Left renal pelvis (tissue), 4 donors: ENCODE measurements at regions not wholly inside any gene's neighbourhood (a gene's known extent, or its start where the extent isn't known, plus 50 kb on each side); places are given as distances from the start of the nearest gene placed in this dataset.

Source experiments
- DNase-seq, 4 donors: peaks; one replicate each; pipeline ENCODE4 v3.0.0-alpha.2; 2013; ENCODE audit warnings: low read depth in 4 of 4, low spot score in 3 of 4

DNA sequence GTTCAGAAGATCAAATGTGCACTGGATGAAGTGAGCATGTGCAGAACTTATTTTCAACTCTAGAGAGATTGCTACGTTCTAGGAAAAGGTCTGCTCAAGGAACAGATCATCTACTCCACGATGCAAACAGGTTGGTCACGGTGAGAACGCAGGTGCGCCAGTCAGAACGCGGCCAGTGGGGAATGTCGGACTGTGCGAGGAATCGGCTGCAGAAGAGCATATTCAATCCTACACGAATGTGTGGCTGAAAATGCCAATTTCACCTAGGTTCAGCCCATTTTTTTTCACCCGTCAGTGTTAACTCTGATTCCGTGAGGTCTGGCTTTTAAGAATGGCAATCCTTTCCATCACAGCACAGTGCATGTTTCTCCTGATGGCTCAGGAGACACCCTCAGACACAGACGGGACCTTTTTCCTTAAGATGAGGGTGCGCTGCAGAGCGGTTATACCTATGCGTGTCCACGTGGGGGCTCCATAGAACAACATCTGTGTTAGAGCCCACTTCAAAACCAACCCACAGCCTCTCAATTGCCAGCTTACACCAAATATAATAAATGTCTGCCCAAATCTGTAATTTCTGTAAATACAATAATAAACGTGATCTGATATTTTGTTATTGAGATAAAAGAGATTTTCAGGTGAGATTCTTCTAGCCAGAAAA, 250.4 kb downstream of the FOXA2 start:
- DNase-seq, result peak in 3 of 4 donors; percentile 19 to 36 (median 31)

DNA sequence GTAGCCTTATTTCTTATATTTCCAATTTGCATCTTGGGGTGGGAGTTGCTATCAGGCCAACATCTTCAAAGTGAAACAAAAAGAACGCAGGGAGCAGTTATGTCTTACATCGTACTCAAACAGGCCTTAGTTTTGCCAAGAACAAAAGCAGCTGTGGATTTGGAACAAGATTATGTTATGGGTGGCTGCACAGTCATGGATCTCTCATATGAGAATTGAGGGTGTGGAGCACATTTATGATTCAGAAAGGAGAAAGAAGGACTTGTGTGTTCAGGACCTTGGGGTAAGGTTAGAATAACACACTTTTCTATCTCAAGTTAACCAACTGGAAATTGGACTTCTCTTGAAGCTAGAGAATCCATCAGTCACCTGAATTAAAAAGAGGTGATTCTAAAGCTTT, 259.9 kb downstream of the FOXA2 start:
- DNase-seq, result no peak

DNA sequence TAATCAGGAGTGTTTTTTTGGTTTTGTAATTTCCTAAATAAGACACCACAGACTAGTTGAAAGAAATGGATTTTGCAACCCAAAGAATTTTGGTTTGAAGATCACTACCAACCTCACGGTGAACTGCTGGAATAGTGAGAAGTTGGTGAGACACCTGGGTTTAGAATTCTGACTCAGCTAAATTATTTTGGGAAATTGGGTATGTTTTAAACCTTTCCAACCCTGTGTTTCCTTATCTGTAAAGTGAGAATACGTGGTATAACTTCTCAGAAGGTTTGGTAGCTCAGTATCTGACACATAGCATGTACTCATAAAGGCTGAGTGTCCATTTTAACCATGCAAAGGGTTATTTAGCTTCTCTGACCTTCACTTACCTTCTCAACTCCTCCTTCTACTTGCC, 261.9 kb downstream of the FOXA2 start:
- DNase-seq, result no peak

DNA sequence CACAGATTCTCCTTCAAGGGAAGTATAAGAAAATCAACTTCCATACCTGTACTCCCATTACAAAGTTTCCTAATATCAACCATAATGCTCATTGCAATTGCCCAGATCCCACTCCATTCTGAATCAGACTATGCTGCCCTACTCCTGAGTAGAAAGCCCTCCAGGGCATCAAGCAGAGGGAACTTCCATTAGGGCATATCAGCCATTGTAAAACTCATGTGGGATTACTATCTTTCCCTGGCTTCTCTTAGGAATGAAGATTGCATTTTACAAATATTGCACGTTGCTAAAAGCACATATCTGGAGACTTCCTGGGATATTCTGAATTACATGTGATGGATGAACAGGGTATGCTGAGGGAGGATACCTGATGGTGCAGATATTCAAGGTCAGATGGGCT, 263.2 kb downstream of the FOXA2 start:
- DNase-seq, result no peak

DNA sequence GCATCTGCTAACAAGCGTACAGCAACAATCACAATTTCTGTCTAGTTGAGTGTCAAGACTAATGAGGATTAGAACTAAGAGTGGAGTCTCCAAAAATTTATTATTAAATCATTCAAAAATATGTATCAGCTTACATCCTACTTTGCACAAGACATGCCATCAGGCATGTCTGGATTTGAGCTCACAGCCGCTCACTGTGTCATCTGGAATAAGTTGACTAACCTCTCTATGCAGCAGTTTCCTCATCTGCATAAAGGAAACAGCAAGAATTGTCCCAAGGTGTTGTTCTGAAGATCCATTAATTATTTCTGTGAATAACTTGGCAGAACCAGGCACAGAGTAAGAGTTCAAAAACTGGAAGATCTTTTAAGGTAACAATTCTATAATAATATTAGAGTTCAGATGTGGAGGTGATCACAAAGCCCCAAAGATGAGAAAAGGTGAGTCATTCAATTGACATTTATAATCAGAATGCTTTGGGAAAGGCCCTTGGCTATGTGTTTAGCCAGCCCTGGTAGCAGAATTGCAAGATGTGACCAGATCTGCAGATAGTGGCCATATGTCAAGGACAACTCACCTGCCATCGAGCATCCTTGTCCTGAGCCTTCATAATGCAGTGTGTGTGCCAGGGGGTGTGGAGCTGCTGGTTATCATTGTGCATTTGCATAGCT, 264.0 kb downstream of the FOXA2 start:
- no peak for DNase-seq

DNA sequence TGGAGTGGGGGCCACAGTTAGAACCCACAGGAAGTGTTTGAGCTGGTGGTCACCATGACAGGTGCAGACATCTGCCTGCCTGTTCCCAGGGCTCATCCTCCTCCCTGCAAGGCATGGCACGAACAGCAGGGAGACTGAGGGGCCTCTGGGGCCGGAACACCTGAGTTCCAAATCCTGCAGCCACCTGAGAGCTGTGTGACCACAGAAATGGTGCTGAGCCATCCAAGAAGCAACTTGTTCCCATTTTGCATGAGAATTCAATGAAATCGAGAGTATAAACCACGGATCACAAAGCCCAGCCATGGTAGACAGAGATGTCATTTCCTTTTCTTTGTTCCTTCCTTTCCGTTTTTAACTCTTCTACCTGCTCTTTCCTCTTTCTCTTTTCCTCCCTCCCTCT, 268.6 kb downstream of the FOXA2 start:
- DNase-seq, result no peak

DNA sequence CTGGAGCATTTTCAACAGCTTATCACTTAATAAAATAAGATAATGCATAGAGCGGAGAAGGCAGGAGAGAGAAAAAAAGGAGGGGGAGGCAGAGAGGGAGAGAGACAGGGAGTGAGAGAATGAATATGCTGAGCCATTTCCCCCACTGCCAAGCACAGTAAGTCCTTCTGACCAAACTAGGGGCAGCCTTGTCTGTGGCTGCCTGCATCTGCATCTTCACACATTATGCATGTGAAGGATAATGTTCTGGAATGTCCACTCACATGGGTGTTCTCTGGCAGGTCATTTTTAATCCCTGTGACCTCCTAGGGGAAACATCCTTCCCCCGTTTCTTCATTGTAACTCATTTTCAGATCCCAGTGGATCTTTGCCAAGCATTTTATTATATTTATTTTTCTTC, 269.3 kb downstream of the FOXA2 start:
- no peak for DNase-seq

DNA sequence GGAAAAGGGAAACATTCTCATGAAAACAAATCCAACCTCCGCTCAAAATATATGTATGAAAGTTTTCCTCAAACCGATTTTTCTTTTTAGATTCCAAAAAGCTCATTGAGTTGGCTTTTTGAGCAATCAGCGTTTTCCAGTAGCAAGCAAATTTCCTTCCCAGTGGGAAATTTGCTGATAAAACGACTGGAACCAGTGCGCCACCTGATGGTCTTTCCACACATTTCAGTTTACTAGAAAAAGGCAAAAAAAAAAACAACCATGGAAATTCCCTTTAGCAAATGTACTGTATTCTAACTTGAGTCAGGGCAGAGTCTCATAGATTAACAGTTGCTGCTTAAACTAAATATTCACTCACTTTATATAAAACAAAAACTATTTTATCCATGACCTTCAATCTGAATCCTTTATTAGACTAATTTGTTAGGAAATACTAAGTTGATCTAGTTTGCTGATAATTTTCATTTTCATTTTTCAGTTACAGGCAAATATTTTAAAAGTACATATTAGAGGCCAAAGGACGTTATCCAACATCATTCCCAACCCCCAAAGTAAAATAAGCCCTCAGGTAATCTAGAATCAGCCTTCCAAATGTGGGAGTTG, 271.5 kb downstream of the FOXA2 start:
- peak; percentile 14 to 29 (median 26) for DNase-seq

DNA sequence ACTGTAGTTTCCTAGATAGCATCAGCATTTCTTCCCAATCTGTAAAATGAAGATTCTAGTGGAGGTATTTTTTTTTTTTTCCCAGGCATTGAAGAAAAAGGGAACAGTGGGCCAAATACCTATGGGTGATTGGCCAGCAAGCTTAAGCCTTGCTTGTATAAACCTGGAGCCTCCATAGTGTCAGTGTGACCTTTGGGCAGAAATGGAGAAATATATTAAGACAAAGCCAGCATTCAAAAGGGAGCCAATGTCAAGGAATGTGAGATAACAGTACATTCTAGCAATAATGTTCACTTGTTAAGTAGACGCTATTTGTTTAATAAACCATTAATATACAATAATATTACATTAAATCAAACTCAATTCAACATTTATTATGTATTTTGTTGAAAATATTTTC, 275.4 kb downstream of the FOXA2 start:
- no peak for DNase-seq

DNA sequence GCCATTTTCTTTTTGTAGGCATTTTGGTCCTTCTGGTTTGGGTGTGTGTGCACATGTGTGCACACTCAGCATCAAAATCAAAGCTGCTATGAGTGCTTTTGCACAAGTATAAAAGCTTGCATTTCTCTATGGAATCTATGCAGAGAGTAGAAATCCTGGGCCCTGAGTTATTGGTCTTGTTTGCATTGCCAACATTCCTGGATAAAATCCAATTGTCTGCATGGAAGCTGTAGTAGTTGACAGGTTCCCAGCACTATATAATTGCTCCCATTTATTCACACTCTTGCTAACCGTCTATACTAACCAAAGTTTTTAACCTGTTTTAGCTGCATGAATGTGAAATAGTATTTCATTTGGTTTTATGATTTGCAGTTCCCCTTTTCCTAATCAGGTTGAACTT, 277.0 kb downstream of the FOXA2 start:
- no peak for DNase-seq

DNA sequence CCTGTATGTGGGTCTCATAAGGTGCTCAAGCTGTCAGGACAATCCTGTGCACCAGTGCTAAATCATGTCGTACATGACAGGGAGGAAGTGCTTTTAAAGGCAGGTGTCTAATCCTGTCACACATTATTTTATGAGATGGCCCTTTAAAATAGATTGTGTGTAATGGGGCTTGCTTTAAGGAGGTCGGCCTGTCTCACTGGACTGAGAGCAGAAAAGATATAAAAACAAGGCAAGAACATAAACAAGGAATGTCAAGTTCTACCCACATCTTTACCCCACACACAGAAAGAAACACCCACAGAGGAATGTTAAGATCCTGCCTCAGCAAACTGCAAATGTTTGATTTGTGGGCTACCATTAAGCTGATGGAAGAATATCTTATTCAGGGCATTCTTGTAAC, 279.0 kb downstream of the FOXA2 start:
- peak in 1 of 4 donors; percentile 11 for DNase-seq

DNA sequence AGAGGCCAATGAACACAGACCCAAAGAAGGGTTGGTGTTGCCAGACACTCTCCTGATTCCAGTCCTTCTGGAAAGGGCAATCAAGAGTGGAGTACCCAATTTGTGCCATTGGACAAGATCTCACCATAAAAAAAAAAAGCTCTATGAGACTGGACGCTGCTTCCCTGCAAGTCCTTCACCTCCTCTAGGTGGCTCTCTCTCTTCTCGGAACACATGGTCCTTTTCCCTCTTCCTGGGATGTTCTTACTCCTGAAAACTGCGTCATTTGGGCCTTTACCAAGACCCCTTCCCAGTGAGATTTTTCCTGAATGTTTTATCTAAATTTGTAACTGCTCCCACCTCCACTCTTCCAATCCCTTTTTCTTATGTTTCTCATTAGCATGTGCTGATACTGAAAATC, 280.8 kb downstream of the FOXA2 start:
- DNase-seq, result no peak

DNA sequence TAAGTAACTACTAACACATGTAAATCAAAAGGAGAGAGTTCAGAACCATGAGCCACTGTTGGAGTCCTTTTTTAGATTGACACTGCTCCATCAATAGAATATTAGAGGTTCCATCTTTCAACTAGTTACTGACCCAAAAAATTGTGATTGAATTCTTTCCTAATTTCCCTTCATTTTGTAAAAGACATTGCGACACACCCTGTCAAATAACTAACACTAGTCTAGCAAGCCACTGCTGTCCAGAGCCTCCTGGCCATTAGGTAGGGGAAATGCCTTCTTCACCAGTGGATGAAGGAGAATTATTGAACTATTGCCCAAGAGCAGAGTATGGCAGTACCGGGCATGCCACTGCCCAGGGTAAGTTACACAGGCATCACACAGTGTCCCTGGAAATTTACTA, 282.3 kb downstream of the FOXA2 start:
- DNase-seq, result no peak

DNA sequence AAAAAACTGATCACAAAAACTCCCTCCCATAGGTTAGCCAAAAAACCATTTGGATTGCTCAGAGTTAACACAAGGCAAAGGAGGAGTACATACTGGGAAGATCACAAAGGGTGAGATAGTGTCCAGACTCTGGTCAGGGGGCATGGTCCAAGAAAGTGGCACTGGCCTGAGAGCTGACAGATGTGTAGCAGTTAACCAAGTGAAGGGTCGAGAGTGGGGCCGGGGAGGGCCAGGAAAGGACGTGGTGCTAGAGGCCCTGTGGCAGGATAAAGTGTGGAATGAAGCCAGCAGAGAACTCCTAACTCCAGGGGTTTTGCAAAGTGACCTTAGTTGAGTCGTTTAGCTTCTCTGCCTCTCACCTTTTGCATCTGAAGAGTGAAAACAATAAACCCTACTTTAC, 290.5 kb downstream of the FOXA2 start:
- no peak for DNase-seq

DNA sequence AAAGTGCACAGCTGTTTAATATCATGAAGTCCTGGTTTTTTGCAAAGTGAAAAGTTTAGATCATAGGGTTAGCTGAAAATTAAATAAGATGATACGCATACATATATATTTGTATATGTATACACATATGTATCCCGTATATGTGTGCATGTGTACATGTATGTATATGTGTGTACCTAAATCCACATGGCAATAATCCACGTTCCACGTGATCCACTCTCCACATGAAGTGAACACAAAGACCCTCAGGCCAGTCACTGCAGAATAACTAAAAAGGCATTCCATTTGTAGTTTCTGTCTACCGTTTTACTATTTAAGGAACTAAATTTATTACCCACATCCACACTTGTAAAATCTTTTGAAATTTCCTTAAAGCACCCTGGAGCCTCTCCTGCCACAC, 294.9 kb downstream of the FOXA2 start:
- no peak for DNase-seq

DNA sequence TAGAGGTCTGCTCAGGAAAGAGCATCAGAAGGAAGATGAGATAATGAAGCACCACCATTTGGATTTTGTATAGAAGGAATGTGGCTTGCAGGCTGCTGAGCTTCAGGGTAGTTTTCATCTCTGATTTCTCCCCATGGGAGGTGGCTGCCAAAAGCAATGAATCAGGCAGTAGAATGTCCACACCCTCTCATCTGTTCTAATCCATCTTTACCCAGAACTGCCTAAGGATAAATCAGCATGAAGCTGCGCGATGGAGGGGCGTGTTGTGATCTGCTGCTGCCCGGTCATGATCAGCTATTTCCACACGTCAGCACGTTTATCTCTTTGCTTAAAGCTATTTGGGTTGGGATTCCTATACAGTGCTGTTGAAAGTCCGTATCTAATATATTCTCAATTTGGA, 295.4 kb downstream of the FOXA2 start:
- DNase-seq, result no peak

DNA sequence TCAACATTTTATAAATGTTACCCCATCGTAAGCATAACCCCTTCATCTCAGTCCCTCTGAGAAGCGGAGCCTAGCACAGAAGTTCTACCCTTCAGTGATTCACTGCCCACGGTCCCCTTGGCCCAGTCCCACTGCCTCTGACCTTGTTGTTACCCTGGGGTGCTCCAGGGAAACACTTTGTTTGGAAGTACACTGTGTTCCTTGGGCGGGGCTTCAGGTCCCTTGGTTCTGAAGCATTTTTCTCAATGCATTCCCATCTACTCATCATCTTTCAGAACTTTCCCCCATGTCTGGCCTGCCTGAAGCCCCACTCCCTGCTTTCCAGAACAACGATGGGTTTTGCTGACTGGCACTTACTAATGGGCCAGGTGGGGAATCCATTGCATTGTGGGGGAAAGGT, 296.2 kb downstream of the FOXA2 start:
- no peak for DNase-seq

DNA sequence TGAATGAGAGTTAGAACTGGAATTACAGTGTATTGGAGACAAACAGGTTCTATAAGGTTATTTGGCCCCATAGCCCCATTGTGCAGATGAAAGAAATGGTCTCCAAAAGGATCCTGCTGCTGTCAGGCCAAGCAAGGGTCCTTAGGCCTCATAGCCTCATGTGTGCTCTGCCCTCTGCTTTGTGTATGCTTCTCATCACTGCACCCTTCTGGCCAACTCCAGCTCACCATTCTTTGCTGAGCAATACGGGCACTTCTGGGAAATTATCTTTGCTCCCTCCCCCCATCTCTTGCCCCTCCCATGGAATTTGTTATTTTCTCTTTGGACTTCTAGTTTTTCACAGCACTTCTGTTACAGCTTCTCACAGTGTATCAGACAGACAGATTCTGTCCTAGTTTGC, 298.8 kb downstream of the FOXA2 start:
- DNase-seq, result no peak

DNA sequence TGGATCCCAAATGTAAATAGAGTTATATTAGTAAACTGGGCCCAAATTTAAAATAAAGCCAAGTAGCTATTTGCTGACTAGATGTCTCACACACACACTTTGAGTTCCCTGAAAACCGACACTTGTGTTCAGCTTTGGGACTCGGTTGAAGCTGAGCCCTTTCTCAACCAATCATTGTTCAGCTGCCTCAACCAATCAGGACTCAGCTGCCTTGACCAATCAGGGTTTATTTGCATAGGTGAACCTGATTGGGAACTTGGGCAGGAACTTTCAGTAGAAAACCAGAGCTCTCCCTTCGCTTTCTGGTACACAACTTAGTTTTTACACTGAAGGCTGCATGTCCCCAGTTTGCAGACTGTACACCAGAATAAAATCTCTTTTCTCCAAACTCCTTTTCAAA, 301.7 kb downstream of the FOXA2 start:
- DNase-seq, result no peak

DNA sequence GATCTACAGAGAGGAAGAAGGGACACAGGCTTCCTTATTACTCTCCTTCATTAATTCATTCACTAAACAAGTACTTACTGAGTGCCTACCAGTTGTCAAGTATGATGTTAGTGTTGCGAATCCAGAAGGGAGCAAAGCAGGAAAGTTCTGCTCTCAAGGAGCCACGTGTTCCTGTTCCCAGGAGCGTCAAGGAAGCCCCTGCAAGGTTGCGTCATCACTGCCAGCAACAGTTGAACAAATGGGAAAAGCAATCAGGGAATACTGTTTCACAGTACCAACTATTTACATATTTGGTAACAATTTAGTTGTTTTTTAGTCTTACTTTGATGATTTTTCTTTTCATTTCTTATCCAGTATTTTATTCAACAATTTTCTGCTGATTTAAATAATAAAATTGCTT, 310.0 kb downstream of the FOXA2 start:
- no peak for DNase-seq

DNA sequence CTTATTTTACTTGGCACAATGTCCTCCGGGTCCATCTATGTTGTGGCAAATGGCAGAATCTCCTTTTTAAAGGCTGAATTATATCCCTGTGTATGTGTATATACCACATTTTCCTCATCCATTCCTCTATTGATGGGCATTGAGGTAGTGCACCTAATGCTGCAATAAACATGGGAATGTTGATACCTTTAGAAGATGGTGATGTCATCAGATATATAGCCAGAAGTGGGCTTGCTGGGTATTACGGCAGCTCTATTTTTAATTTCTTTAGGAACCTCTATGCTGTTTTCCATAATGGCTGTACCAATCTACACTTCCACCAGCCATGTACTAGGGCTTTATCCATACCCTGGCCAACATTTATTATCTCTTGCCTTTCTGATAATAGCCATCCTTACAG, 315.7 kb downstream of the FOXA2 start:
- DNase-seq, result no peak

DNA sequence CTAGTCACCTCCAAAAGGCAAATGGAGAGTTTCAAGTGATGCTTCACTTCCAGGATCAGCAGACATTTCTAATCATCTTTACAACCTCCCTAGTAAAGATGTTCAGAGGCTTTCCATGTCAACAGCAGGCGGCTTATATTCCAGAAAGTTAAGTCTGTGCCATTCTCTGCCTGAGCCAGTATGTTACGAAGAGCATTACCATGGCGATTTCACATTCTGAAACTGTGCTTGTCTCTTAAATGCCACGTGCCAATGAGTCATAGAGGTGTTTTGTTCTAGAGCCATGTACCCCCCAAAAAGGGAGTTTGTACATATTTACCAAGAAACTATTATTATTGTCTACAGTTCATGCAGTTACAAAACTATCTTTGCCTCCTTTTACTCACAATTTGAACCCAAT, 319.5 kb downstream of the FOXA2 start:
- DNase-seq, result no peak
